Activated naive CD4-positive, alpha-beta T cell treated with Interleukin-2 at 50 U/mL for 16 hours (primary cell): ENCODE measurements at regions not wholly inside any gene's neighbourhood (a gene's known extent, or its start where the extent isn't known, plus 50 kb on each side); places are given as distances from the start of the nearest gene placed in this dataset.

Experiments used
- DNase-seq: peaks from one replicate; pipeline ENCODE4 v3.0.0-alpha.2; 2020

- no peak for DNase-seq
These were observed 224.5 kb downstream of the SP3 start for GRCh38 chr2:173740639-173741038.

- no peak for DNase-seq
These were observed 223.4 kb downstream of the SP3 start for GRCh38 chr2:173741759-173742158.

- no peak for DNase-seq
These were observed 218.1 kb downstream of the SP3 start for GRCh38 chr2:173747035-173747434.

GRCh38 chr2:173749315-173749714, 215.9 kb downstream of the SP3 start:
- DNase-seq, result no peak

GRCh38 chr2:173750353-173750801, 214.8 kb downstream of the SP3 start:
- DNase-seq, result no peak

- no peak for DNase-seq
These were observed 214.3 kb downstream of the SP3 start for GRCh38 chr2:173750831-173751230.

- no peak for DNase-seq
These were observed 213.8 kb downstream of the SP3 start for GRCh38 chr2:173751245-173751975.

- DNase-seq, result no peak
These were observed 213.0 kb downstream of the SP3 start for GRCh38 chr2:173752152-173752551.

- DNase-seq, result no peak
These were observed 211.7 kb downstream of the SP3 start for GRCh38 chr2:173753441-173753840.

- DNase-seq, result no peak
These were observed 211.0 kb downstream of the SP3 start for GRCh38 chr2:173754165-173754564.

- no peak for DNase-seq
These were observed 210.3 kb downstream of the SP3 start for GRCh38 chr2:173754837-173755236.

- no peak for DNase-seq
These were observed 209.4 kb downstream of the SP3 start for GRCh38 chr2:173755798-173756197.

- no peak for DNase-seq
These were observed 205.2 kb downstream of the SP3 start for GRCh38 chr2:173759959-173760358.

- DNase-seq, result no peak
These were observed 204.6 kb downstream of the SP3 start for GRCh38 chr2:173760553-173760952.

GRCh38 chr2:173761603-173762119, 203.5 kb downstream of the SP3 start:
- DNase-seq, result no peak

GRCh38 chr2:173762221-173762620, 203.0 kb downstream of the SP3 start:
- DNase-seq, result no peak

GRCh38 chr2:173762864-173763263, 202.3 kb downstream of the SP3 start:
- DNase-seq, result no peak

GRCh38 chr2:173763641-173764040, 201.5 kb downstream of the SP3 start:
- DNase-seq, result no peak

- DNase-seq, result no peak
These were observed 201.1 kb downstream of the SP3 start for GRCh38 chr2:173764094-173764493.

GRCh38 chr2:173766537-173767289, 198.5 kb downstream of the SP3 start:
- no peak for DNase-seq

- no peak for DNase-seq
These were observed 194.1 kb downstream of the SP3 start for GRCh38 chr2:173770947-173771678.

GRCh38 chr2:173772205-173772604, 193.0 kb downstream of the SP3 start:
- DNase-seq, result no peak

GRCh38 chr2:173773076-173773475, 192.1 kb downstream of the SP3 start:
- DNase-seq, result no peak
